ENCODE measurements at regions not wholly inside any gene's neighbourhood (a gene's known extent, or its start where the extent isn't known, plus 50 kb on each side); places are given as distances from the start of the nearest gene placed in this dataset.
A peak's percentile ranks its signal among the peaks of the same experiment; 100 is the strongest.
"Not testable (repeated sequence)": the region's sequence is repeated elsewhere in the genome, so short reads cannot be mapped to it uniquely, and the experiment has no call there.

DNA sequence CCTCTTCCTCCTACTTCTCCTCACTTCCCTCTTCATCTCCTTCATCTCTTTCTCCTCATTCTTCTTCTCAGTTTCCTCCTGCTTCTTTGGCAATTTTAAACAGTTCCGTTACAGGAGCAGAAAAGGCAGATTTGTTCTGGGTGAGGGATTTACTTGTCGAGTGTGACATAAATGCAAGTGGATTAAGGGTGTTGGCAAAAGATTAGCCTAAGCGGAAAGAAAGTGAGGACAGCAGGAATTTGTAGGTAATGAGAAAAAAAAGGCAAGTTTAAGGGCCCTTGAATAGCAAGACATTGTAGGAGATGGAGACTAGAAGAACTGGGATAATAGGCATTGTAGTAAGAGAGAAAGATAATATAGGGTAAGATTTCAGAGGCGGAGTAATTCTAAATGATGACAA is 841.6 kb downstream of the RAPGEF2 start:
- Histone ChIP-seq H3K4me1 (no peaks in the 10 kb centered on the region), H3K36me3 (no peaks in the 10 kb centered on the region), H3K27me3 (no peaks in the 10 kb centered on the region), H3K27ac (no peak overlapping the region), H3K4me3 (no peak overlapping the region), H3K9me3 (no peaks in the 10 kb centered on the region)
- TF ChIP-seq POLR2A (IDR thresholded peaks at IDR 0.05) (no peak), POLR2AphosphoS5 (IDR thresholded peaks at IDR 0.05) (no peak), CTCF (IDR thresholded peaks at IDR 0.05) (no peak), EP300 (IDR thresholded peaks at IDR 0.05; ENCODE audit: low read depth) (no peak)
- in situ Hi-C loops (cut with MboI; ENCODE audit: low pct_ligation_motif_present in 1 of 4, low pct_unique_long_range_greater_than_20kb in 1 of 4, low sequenced_read_pairs in 3 of 4) (no loop called here), intact Hi-C loops (cut with DNase I; ENCODE audit: low total_unique reads) (no loop called here)
- WGBS, 2 donors (ENCODE audit: low coverage in 1 of 2) = 89 to 91% methylated on average over 4 of the region's 4 CpGs
- DNase-seq = no peak

DNA sequence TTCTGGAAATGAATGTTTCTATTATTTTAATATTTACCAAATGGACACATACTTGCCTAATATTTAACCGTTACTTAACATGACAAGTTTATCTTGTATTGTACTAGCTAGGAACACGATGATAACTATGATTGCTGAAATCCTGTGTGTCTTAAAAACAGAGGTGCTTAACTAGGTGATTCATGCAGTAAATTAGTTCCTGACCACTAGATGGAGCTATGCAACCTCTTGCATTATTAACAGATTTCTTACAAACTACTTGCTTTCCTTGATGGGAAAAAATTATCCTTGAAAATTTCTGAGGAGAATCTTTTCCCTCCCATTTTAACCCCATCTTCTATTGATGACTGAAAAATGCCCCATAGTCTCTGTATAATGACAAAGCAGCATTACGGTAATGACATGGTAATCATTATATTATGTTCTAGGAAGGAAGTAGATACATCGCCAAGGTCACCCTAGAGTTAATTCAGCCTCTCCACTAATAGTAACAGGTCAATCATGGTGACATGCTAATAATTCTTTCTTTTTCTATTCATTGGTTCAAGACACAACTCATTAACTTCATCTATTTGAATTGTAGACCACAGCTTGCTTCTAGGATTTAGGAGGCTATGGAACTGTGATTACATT is 844.2 kb downstream of the RAPGEF2 start:
- intact Hi-C loops (cut with DNase I; ENCODE audit: low total_unique reads) (no loop called here), in situ Hi-C loops (cut with MboI; ENCODE audit: low pct_ligation_motif_present in 1 of 4, low pct_unique_long_range_greater_than_20kb in 1 of 4, low sequenced_read_pairs in 3 of 4) (no loop called here)
- Histone ChIP-seq H3K27me3 (no peaks in the 10 kb centered on the region), H3K27ac (no peak overlapping the region), H3K4me3 (no peak overlapping the region), H3K4me1 (no peaks in the 10 kb centered on the region), H3K36me3 (no peaks in the 10 kb centered on the region), H3K9me3 (no peaks in the 10 kb centered on the region)
- TF ChIP-seq POLR2A (IDR thresholded peaks at IDR 0.05) (no peak), CTCF (IDR thresholded peaks at IDR 0.05) (peak; percentile 56 to 63 (median 62))
- no peak for DNase-seq
- 46 to 47% methylated on average over 4 of the region's 4 CpGs for WGBS, 2 donors (ENCODE audit: low coverage in 1 of 2)

- H3K27me3 ChIP-seq = no peaks in the 10 kb centered on the region
- WGBS, 2 donors (ENCODE audit: low coverage in 1 of 2) = 43 to 56% methylated on average over 1 of the region's 1 CpG
- no peaks in the 10 kb centered on the region for H3K9me3 ChIP-seq
- H3K4me3 ChIP-seq = no peak overlapping the region
- H3K36me3 ChIP-seq = no peaks in the 10 kb centered on the region
- intact Hi-C loops (cut with DNase I; ENCODE audit: low total_unique reads) = no loop called here
- in situ Hi-C loops (cut with MboI; ENCODE audit: low pct_ligation_motif_present in 1 of 4, low pct_unique_long_range_greater_than_20kb in 1 of 4, low sequenced_read_pairs in 3 of 4) = no loop called here
- no peak for TF ChIP-seq POLR2AphosphoS5 (IDR thresholded peaks at IDR 0.05)
- no peak for TF ChIP-seq EP300 (IDR thresholded peaks at IDR 0.05; ENCODE audit: low read depth)
- no peak for TF ChIP-seq POLR2A (IDR thresholded peaks at IDR 0.05)
- no peak overlapping the region for H3K27ac ChIP-seq
- H3K4me1 ChIP-seq = no peaks in the 10 kb centered on the region
- no peak for DNase-seq
Measured at GRCh38 chr4:159950707-159951106, 847.8 kb downstream of the RAPGEF2 start.

GRCh38 chr4:159966746-159967145 is 863.9 kb downstream of the RAPGEF2 start:
- Histone ChIP-seq H3K27me3 (no peaks in the 10 kb centered on the region), H3K36me3 (no peaks in the 10 kb centered on the region), H3K4me1 (no peaks in the 10 kb centered on the region), H3K4me3 (no peak overlapping the region), H3K27ac (no peak overlapping the region), H3K9me3 (no peaks in the 10 kb centered on the region)
- 71% methylated on average over 4 of the region's 4 CpGs; no CpG with 5 or more reads in 1 of the 2 donors for WGBS, 2 donors (ENCODE audit: low coverage in 1 of 2)
- DNase-seq = no peak
- in situ Hi-C loops (cut with MboI; ENCODE audit: low pct_ligation_motif_present in 1 of 4, low pct_unique_long_range_greater_than_20kb in 1 of 4, low sequenced_read_pairs in 3 of 4) = no loop called here
- intact Hi-C loops (cut with DNase I; ENCODE audit: low total_unique reads) = no loop called here
- TF ChIP-seq POLR2AphosphoS5 (IDR thresholded peaks at IDR 0.05) (no peak), EP300 (IDR thresholded peaks at IDR 0.05; ENCODE audit: low read depth) (no peak), POLR2A (IDR thresholded peaks at IDR 0.05) (no peak), CTCF (IDR thresholded peaks at IDR 0.05) (no peak)

- H3K9me3 ChIP-seq; H3K36me3 ChIP-seq; H3K27ac ChIP-seq; intact Hi-C loops (cut with DNase I; ENCODE audit: low total_unique reads); in situ Hi-C loops (cut with MboI; ENCODE audit: low pct_ligation_motif_present in 1 of 4, low pct_unique_long_range_greater_than_20kb in 1 of 4, low sequenced_read_pairs in 3 of 4); H3K4me3 ChIP-seq; H3K4me1 ChIP-seq; DNase-seq; H3K27me3 ChIP-seq: not testable (repeated sequence)
- WGBS, 2 donors (ENCODE audit: low coverage in 1 of 2) = 40 to 45% methylated on average over 5 to 6 of the region's 6 CpGs
Measured at GRCh38 chr4:159976871-159977482, 874.1 kb downstream of the RAPGEF2 start.
